ENCODE measurements at regions not wholly inside any gene's neighbourhood (a gene's known extent, or its start where the extent isn't known, plus 50 kb on each side); places are given as distances from the start of the nearest gene placed in this dataset.
A peak's percentile ranks its signal among the peaks of the same experiment; 100 is the strongest.

GRCh38 chr20:39745380-39745779 lies 783.2 kb downstream of the DHX35 start:
- POLR2A ChIA-PET, result no interaction called here
- TF ChIP-seq EZH2 (IDR thresholded peaks at IDR 0.05; ENCODE audit: borderline replicate concordance, low read depth, low read length, severe bottlenecking) (no peak), GATA2 (IDR thresholded peaks at IDR 0.05; ENCODE audit: insufficient read depth, insufficient read length, low read depth, low read length) (no peak), FOS (IDR thresholded peaks at IDR 0.05; ENCODE audit: borderline replicate concordance, insufficient read depth, low read length) (no peak), POLR2A (IDR thresholded peaks at IDR 0.05; ENCODE audit: low read depth, low read length) (no peak), MYC (IDR thresholded peaks at IDR 0.05; ENCODE audit: low read depth, low read length) (no peak), JUN (IDR thresholded peaks at IDR 0.05; ENCODE audit: borderline replicate concordance, insufficient read depth, insufficient read length, low read depth) (no peak), MAX (IDR thresholded peaks at IDR 0.05; ENCODE audit: insufficient read depth, insufficient read length) (no peak), POLR2AphosphoS5 (IDR thresholded peaks at IDR 0.05; ENCODE audit: insufficient read depth, low read depth, low read length) (no peak)
- TF ChIP-seq, protein P1, sequence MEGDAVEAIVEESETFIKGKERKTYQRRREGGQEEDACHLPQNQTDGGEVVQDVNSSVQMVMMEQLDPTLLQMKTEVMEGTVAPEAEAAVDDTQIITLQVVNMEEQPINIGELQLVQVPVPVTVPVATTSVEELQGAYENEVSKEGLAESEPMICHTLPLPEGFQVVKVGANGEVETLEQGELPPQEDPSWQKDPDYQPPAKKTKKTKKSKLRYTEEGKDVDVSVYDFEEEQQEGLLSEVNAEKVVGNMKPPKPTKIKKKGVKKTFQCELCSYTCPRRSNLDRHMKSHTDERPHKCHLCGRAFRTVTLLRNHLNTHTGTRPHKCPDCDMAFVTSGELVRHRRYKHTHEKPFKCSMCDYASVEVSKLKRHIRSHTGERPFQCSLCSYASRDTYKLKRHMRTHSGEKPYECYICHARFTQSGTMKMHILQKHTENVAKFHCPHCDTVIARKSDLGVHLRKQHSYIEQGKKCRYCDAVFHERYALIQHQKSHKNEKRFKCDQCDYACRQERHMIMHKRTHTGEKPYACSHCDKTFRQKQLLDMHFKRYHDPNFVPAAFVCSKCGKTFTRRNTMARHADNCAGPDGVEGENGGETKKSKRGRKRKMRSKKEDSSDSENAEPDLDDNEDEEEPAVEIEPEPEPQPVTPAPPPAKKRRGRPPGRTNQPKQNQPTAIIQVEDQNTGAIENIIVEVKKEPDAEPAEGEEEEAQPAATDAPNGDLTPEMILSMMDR (IDR thresholded peaks at IDR 0.05; ENCODE audit: extremely low read depth in 1 of 2, insufficient read depth in 1 of 2, low read depth in 1 of 2, low read length in 2 of 2), result no peak
- Histone ChIP-seq H2AFZ (ENCODE audit: low read depth, low read length) (no peak overlapping the region), H3K36me3 (ENCODE audit: control insufficient read depth in 2 of 2, extremely low read depth in 1 of 2, insufficient read depth in 2 of 2, low read length in 2 of 2) (no peaks in the 10 kb centered on the region), H3K79me2 (ENCODE audit: control insufficient read depth, insufficient read depth, low read length) (no peaks in the 10 kb centered on the region), H3K4me3 (replicated peaks in 1 of 3; ENCODE audit: insufficient read depth in 1 of 3, low read depth in 1 of 3, low read length in 3 of 3) (no peak overlapping the region), H3K9me1 (replicated peaks; ENCODE audit: control insufficient read depth, extremely low read depth, insufficient read depth, low read length) (no peaks in the 10 kb centered on the region), H4K20me1 (replicated peaks; ENCODE audit: control insufficient read depth, extremely low read depth, insufficient read depth, low read length) (no peaks in the 10 kb centered on the region), H3K27ac (ENCODE audit: insufficient read depth, low read depth, low read length) (no peak overlapping the region), H3K9me3 (replicated peaks; ENCODE audit: control insufficient read depth, insufficient read depth, low read length) (no peaks in the 10 kb centered on the region), H3K27me3 (ENCODE audit: control insufficient read depth in 2 of 2, insufficient read depth in 2 of 2, low read length in 2 of 2) (no peaks in the 10 kb centered on the region), H3K4me1 (ENCODE audit: control insufficient read depth, extremely low read depth, insufficient read depth, low read length) (no peaks in the 10 kb centered on the region), H3K9ac (replicated peaks; ENCODE audit: extremely low read depth, insufficient read depth, low read length) (no peak overlapping the region), H3K4me2 (ENCODE audit: insufficient read depth, low read length) (no peak overlapping the region)
- peak; percentile 54 for DNase-seq (ENCODE audit: low read depth, low spot score)
- dilution Hi-C loops (cut with MboI; ENCODE audit: extremely low pct_ligation_motif_present, low sequenced_read_pairs) (no loop called here), intact Hi-C loops (cut with micrococcal nuclease) (no loop called here)
- no peak for FAIRE-seq
- CTCF ChIA-PET, result no interaction called here
- no TSS peak for BruUV-seq (replicated peaks)
